KMS-11 (cell line): ENCODE measurements at regions not wholly inside any gene's neighbourhood (a gene's known extent, or its start where the extent isn't known, plus 50 kb on each side); places are given as distances from the start of the nearest gene placed in this dataset.
A peak's percentile ranks its signal among the peaks of the same experiment; 100 is the strongest.

Source experiments
- H2AFZ ChIP-seq: fragments of 200-600 bp; sonication (generic); 2 replicates; pipeline ENCODE4 v1.6.1; 2016; ENCODE audit warnings: antibody characterized with exemption, mixed run types, low read depth
- H3K27ac ChIP-seq: fragments of 200-600 bp; sonication (generic); 2 replicates; pipeline ENCODE4 v1.6.1; 2016; ENCODE audit warnings: mild to moderate bottlenecking, mixed run types
- H3K27me3 ChIP-seq: fragments of 200-600 bp; sonication (generic); 2 replicates; pipeline ENCODE4 v1.6.1; 2017; ENCODE audit warnings: mild to moderate bottlenecking, low read depth, mixed run types, moderate library complexity; ENCODE audit not compliant: insufficient read depth
- H3K36me3 ChIP-seq: fragments of 200-600 bp; sonication (generic); 2 replicates; pipeline ENCODE4 v1.6.1; 2017; ENCODE audit warnings: mild to moderate bottlenecking, mixed run types; ENCODE audit not compliant: insufficient read depth
- H3K4me1 ChIP-seq: fragments of 200-600 bp; sonication (generic); 2 replicates; pipeline ENCODE4 v1.6.1; 2016; ENCODE audit warnings: mild to moderate bottlenecking, low read depth, mixed run types; ENCODE audit not compliant: poor library complexity, severe bottlenecking
- H3K4me2 ChIP-seq: fragments of 200-600 bp; sonication (generic); 2 replicates; pipeline ENCODE4 v1.7.0; 2016; ENCODE audit warnings: mild to moderate bottlenecking, mixed run types
- H3K4me3 ChIP-seq: fragments of 200-600 bp; sonication (generic); IDR thresholded peaks from 2 replicates; pipeline ENCODE4 v1.6.1; 2017; ENCODE audit warnings: low read depth, low read length, mixed read lengths; ENCODE audit not compliant: insufficient read depth
- H3K79me2 ChIP-seq: fragments of 200-600 bp; sonication (generic); 2 replicates; pipeline ENCODE4 v1.6.1; 2016; ENCODE audit warnings: low read depth, mixed run types; ENCODE audit not compliant: insufficient read depth
- H3K9ac ChIP-seq: fragments of 200-600 bp; sonication (generic); 2 replicates; pipeline ENCODE4 v1.6.1; 2016; ENCODE audit warnings: mild to moderate bottlenecking, mixed run types
- H4K20me1 ChIP-seq: fragments of 200-600 bp; sonication (generic); 2 replicates; pipeline ENCODE4 v1.6.1; 2016; ENCODE audit warnings: mild to moderate bottlenecking, mixed run types; ENCODE audit not compliant: insufficient read depth
- TF ChIP-seq, protein P1 (sequence below): fragments of 200-600 bp; sonication (generic); conservative IDR thresholded peaks from 2 replicates; pipeline ENCODE4 v1.6.1; 2017; ENCODE audit warnings: low read depth, mild to moderate bottlenecking, antibody characterized with exemption, low read length, moderate library complexity, mixed read lengths

DNA sequence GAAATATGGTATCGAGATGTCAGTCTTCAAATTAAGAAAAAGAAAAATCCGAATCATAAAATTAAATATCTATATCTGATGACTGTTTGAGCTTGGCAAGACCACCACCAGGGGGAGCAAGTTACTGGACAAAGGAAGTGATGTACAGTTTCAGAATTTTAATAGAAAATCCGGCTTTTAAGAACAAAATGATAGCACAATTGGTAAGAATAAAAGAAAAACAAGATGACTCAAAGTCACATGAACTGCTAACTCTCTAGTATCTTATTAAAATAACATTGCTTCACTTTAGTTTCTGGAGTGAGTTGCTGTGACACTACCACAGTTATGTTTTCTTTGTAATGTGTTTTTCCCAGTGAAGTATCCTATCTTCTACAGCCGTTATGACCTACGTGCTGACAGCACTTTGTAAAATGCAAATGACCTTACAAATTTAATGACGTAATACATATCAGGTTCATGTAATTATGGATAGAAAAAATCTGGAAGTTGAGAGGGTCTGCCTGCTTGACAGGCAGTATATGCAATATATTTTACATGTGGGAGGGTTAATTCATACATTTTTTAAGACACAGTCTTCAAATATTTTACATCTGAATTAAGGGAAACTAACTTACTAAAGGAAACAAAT lies 405.3 kb upstream of the HS3ST5 start:
- Histone ChIP-seq H3K9ac (no peak overlapping the region), H4K20me1 (no peaks in the 10 kb centered on the region), H3K4me3 (no peak overlapping the region), H3K36me3 (no peaks in the 10 kb centered on the region), H3K4me2 (no peak overlapping the region), H3K27ac (no peak overlapping the region), H3K4me1 (peaks cover 4% of the 10 kb centered on the region), H3K27me3 (no peaks in the 10 kb centered on the region), H2AFZ (no peak overlapping the region), H3K79me2 (no peaks in the 10 kb centered on the region)
- TF ChIP-seq, protein P1, sequence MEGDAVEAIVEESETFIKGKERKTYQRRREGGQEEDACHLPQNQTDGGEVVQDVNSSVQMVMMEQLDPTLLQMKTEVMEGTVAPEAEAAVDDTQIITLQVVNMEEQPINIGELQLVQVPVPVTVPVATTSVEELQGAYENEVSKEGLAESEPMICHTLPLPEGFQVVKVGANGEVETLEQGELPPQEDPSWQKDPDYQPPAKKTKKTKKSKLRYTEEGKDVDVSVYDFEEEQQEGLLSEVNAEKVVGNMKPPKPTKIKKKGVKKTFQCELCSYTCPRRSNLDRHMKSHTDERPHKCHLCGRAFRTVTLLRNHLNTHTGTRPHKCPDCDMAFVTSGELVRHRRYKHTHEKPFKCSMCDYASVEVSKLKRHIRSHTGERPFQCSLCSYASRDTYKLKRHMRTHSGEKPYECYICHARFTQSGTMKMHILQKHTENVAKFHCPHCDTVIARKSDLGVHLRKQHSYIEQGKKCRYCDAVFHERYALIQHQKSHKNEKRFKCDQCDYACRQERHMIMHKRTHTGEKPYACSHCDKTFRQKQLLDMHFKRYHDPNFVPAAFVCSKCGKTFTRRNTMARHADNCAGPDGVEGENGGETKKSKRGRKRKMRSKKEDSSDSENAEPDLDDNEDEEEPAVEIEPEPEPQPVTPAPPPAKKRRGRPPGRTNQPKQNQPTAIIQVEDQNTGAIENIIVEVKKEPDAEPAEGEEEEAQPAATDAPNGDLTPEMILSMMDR, result peak; percentile 77

DNA sequence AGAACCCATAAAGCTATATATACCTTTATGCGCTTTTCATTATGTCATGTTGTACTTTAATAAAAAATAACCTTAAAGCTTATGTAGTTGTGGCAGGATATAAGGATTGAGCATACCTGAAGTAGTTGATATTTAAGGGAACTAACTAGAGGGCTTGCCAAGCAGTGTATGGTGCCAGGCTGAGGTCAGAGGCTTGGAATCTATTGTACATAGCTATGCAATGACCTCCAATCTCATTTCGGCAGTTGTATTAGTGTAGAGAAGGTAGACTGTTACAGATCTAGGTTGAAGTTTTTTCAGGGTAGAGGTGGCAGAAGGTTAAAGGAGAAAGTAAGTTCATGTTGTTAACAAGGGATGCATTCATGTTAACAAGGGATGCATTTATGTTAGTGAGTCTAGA lies 397.7 kb upstream of the HS3ST5 start:
- no peak overlapping the region for H3K27ac ChIP-seq
- no peak overlapping the region for H3K4me3 ChIP-seq
- no peaks in the 10 kb centered on the region for H3K4me1 ChIP-seq
- TF ChIP-seq, protein P1, result no peak
- no peak overlapping the region for H2AFZ ChIP-seq
- no peaks in the 10 kb centered on the region for H3K79me2 ChIP-seq
- no peaks in the 10 kb centered on the region for H3K27me3 ChIP-seq
- H3K9ac ChIP-seq, result no peak overlapping the region
- H3K4me2 ChIP-seq, result no peak overlapping the region
- H3K36me3 ChIP-seq, result no peaks in the 10 kb centered on the region
- no peaks in the 10 kb centered on the region for H4K20me1 ChIP-seq

DNA sequence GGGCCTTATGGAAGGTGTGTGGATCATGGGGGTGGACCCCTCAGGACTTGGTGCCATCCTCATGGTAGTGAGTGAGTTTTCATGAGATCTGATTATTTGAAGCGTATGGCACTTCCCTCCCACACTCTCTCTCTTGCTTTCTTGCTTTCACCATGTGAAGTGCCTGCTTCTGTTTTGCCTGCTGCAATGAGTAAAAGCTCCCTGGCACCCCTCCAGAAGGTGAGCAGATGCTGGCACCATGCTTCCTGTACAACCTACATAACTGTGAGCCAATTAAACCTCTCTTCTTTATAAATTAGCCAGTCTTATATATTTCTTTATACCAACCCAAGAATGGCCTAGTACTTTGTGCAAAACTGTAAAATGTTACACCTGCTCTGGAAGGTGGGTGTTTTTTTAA lies 396.8 kb upstream of the HS3ST5 start:
- Histone ChIP-seq H3K4me2 (no peak overlapping the region), H3K4me3 (no peak overlapping the region), H3K36me3 (no peaks in the 10 kb centered on the region), H3K4me1 (no peaks in the 10 kb centered on the region), H3K27ac (no peak overlapping the region), H4K20me1 (no peaks in the 10 kb centered on the region), H2AFZ (no peak overlapping the region), H3K27me3 (no peaks in the 10 kb centered on the region), H3K9ac (no peak overlapping the region), H3K79me2 (no peaks in the 10 kb centered on the region)
- TF ChIP-seq, protein P1, result no peak

DNA sequence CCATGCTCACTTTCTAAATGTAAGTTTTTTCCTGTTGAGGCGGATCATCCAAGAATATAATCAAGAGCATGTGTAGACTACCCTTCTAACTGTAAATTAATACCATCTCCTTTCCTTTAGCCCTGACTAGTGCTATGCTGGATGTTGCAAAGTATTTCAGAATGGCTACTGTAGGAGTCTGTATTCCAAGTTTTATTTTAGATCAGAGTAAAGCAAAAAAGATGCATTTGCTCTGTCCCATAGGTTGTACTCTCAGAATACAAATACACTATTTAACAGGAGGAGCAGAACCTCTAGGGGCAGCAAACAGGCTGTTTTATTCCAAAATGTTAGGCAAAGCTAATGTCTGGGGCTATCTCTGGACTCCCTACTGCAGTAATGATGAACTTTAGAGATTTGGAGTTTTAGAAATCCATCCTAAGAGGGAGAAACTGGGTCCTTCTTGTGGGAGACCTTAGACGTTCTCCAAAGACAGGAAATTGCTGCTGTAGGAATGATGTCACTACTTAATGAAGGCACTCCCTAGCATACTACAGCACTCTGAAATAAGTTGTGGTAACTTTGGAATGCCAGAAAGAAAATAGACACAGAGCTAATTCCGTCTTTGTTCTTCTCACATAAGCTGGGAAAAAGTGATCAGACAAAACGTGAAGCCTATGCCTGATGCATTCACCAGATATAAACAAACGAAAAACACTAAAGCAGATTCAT lies 392.4 kb upstream of the HS3ST5 start:
- H3K4me1 ChIP-seq, result no peaks in the 10 kb centered on the region
- no peaks in the 10 kb centered on the region for H3K36me3 ChIP-seq
- H3K27ac ChIP-seq, result no peak overlapping the region
- H3K4me3 ChIP-seq, result no peak overlapping the region
- H2AFZ ChIP-seq, result no peak overlapping the region
- H3K9ac ChIP-seq, result no peak overlapping the region
- no peaks in the 10 kb centered on the region for H3K79me2 ChIP-seq
- TF ChIP-seq, protein P1, result no peak
- H4K20me1 ChIP-seq, result no peaks in the 10 kb centered on the region
- no peaks in the 10 kb centered on the region for H3K27me3 ChIP-seq
- H3K4me2 ChIP-seq, result no peak overlapping the region
